ENCODE measurements at regions not wholly inside any gene's neighbourhood (a gene's known extent, or its start where the extent isn't known, plus 50 kb on each side); places are given as distances from the start of the nearest gene placed in this dataset.

DNA sequence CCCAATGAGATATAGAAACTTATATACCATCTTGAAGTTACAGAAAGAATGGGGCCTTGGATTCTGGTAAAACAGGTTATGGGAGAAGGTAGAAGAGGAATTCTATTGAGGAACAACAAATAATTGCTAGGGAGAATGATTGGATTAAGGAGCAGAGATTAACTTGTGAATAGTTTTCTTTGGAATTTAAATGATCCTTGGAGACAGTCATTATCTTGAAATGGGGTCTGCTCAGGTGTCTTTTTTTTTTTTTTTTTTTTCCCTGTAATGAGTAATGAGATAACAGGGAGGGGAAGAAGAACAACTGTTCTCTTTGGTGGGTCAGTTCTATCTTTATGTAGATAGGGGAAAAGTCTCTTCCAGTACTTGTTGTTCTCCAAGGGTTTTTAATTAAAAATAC, 1406.0 kb downstream of the RPA4 start:
- TF ChIP-seq CTCF (IDR thresholded peaks at IDR 0.05) (no peak), POLR2A (IDR thresholded peaks at IDR 0.05) (no peak)
